ENCODE measurements at regions not wholly inside any gene's neighbourhood (a gene's known extent, or its start where the extent isn't known, plus 50 kb on each side); places are given as distances from the start of the nearest gene placed in this dataset.

DNA sequence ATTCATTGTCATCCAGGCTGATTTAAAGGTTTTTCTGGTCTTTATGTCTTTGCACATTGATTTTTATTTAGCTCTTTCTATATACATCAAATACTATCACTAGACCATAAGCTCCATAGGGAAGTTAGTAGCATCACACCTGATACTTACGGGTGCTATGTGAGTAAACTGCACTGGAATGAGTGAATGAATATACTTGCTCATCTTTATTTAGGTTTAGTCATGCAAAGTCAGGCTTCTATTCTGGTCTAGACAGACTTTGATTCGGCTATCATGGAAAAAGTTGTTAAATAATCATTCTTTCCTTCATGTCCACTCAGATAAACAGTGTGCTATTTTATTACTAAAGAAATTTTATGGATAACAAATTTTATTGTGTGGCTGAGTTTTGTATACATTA lies 457.8 kb upstream of the PCDH7 start:
- Mint-ChIP-seq H3K4me3 (no peak overlapping the region), H3K27ac (no peak overlapping the region)

DNA sequence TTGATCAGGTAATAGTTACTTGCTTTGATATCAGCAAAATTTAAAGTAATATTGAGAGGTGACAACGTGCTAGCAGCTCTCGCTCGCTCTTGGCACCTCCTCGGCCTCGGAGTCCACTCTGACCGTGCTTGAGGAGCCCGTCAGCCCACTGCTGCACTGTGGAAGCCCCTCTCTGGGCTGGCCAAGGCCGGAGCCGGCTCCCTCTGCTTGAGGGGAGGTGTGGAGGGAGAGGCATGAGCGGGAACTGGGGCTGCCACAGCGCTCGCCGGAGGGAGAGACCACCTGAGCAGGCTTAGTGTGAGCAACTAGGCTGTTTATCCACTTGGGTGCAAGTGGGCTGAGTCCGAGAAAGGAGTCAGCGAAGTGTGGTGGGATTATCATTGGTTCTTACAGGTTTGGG lies 455.7 kb upstream of the PCDH7 start:
- Mint-ChIP-seq H3K36me3 (no peaks in the 10 kb centered on the region), H3K9me3 (peaks cover 0 to 7% (median 4%) of the 10 kb centered on the region in 7 donors), H3K4me1 (no peaks in the 10 kb centered on the region), H3K27ac (no peak overlapping the region), H3K4me3 (no peak overlapping the region), H3K27me3 (no peaks in the 10 kb centered on the region)
- DNase-seq (no peak), ATAC-seq (ENCODE audit: low read depth in 2 of 2) (no peak)

More for the DNA sequence above, 457.8 kb upstream of the PCDH7 start:
- DNase-seq: no peak
- no peaks in the 10 kb centered on the region for H3K27me3 Mint-ChIP-seq
- no peaks in the 10 kb centered on the region for H3K36me3 Mint-ChIP-seq
- no peak for ATAC-seq (ENCODE audit: low read depth in 2 of 2)
- H3K4me1 Mint-ChIP-seq: no peaks in the 10 kb centered on the region
- H3K9me3 Mint-ChIP-seq: peaks cover 0 to 7% (median 4%) of the 10 kb centered on the region in 7 donors

DNA sequence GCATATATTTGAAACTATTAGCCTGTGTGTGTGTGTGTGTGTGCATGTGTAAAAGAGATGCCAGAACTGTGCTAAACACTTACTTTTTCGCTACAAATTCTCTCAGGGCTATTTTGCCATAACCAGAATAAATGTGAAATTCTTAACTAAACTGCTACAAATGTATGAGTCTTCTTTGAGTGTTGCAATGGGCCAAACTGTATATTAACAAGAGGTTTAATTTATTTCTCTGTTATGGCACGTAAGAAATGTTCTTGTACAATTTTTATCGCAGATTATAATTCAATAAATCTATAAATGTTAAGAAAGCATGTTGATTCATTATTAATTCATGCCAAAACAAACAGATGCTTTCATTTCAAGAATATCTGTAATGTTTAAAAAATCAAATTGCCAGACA lies 454.5 kb upstream of the PCDH7 start:
- DNase-seq (no peak), ATAC-seq (ENCODE audit: low read depth in 2 of 2) (no peak)
- no peaks in the 10 kb centered on the region for H3K4me1 Mint-ChIP-seq
- H3K9me3 Mint-ChIP-seq: peaks cover 0 to 7% (median 4%) of the 10 kb centered on the region in 7 donors
- no peaks in the 10 kb centered on the region for H3K36me3 Mint-ChIP-seq
- no peak overlapping the region for H3K27ac Mint-ChIP-seq
- H3K4me3 Mint-ChIP-seq: no peak overlapping the region
- H3K27me3 Mint-ChIP-seq: no peaks in the 10 kb centered on the region

DNA sequence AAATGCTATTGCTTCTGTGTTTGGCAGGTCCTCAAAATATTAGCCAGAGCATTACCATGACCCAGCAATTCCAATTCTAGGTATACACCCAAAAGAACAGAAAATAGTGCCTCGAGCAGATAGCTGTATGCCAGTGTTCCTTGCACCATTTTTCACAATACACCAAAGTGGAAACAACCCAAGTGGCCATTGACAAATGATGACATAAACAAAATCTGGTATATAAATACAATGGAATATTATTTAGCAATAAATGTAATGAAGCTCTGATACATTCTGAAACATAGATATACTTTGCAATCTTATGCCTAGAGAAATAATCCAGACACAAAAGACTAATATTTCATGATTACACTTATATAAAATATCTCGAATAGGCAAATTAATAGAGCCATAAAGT lies 451.8 kb upstream of the PCDH7 start:
- ATAC-seq (ENCODE audit: low read depth in 2 of 2) (no peak), DNase-seq (no peak)
- H3K36me3 Mint-ChIP-seq: no peaks in the 10 kb centered on the region
- peaks cover 0 to 11% (median 7%) of the 10 kb centered on the region in 7 donors for H3K9me3 Mint-ChIP-seq
- H3K4me3 Mint-ChIP-seq: no peak overlapping the region
- no peaks in the 10 kb centered on the region for H3K27me3 Mint-ChIP-seq
- no peaks in the 10 kb centered on the region for H3K4me1 Mint-ChIP-seq
- no peak overlapping the region for H3K27ac Mint-ChIP-seq

DNA sequence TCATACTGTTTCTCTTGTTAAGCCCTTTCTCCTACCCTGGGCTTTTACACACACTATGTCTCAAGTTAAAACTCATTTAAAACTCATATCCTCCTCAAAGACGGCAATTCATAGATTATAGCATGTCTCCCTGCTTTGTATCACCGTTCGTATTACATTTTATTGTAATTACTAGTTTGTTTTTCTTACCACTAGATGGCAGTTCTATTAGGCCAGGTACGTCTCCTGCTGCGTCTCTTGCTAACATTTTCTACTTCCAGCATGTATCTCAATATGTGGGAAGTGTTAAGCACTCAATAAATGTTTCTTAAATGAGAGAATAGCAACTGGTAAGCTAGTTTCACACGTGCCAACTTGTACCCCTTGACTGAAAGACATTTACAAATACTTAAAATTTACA lies 450.3 kb upstream of the PCDH7 start:
- no peaks in the 10 kb centered on the region for H3K36me3 Mint-ChIP-seq
- H3K4me3 Mint-ChIP-seq: no peak overlapping the region
- DNase-seq: no peak
- H3K27ac Mint-ChIP-seq: no peak overlapping the region
- peaks cover 2 to 16% (median 9%) of the 10 kb centered on the region in 7 donors for H3K9me3 Mint-ChIP-seq
- H3K4me1 Mint-ChIP-seq: no peaks in the 10 kb centered on the region
- ATAC-seq (ENCODE audit: low read depth in 2 of 2): no peak
- no peaks in the 10 kb centered on the region for H3K27me3 Mint-ChIP-seq

DNA sequence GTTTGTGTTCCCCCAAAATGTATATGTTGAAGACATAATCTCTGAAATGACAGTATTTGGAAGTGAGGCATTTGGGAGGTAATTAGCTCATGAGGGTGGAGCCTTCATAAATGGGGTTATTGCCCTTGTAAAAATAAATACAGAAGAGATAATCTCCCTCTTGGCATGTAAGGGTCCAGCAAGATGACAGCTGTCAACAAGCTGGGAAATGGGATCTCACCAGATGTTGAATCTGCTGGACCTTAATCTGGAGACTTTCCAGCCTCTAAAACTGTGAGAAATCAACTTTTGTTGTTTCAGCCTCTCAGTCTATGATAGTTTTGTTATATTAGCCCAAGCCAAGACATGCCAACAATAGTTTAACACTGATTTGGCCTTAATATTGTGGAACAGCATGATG lies 438.2 kb upstream of the PCDH7 start:
- peaks cover 0 to 10% (median 1%) of the 10 kb centered on the region in 7 donors for H3K9me3 Mint-ChIP-seq
- no peak overlapping the region for H3K4me3 Mint-ChIP-seq
- H3K36me3 Mint-ChIP-seq: no peaks in the 10 kb centered on the region
- H3K4me1 Mint-ChIP-seq: no peaks in the 10 kb centered on the region
- H3K27me3 Mint-ChIP-seq: no peaks in the 10 kb centered on the region
- DNase-seq: no peak
- H3K27ac Mint-ChIP-seq: no peak overlapping the region
- ATAC-seq (ENCODE audit: low read depth in 2 of 2): no peak

DNA sequence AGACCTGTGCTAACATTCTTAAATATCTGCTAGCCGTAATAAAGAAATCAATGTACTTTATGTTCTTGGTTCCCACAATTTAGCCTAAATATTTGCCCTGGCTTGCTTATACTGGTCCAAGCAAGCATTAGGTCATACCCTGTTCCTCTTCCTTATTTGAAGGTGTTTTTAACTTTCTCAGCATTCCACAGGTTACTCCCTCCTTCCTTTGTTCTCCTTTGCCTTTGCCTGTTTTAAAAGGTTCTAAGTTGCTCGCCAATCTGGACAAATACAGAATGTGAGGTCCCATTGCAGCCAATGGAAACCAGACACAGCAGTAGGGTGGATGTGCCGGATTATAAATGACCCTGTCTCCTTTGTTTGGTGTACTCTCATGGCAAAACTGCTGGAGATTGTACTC lies 436.8 kb upstream of the PCDH7 start:
- no peaks in the 10 kb centered on the region for H3K4me1 Mint-ChIP-seq
- DNase-seq (no peak), ATAC-seq (ENCODE audit: low read depth in 2 of 2) (no peak)
- H3K4me3 Mint-ChIP-seq: no peak overlapping the region
- H3K36me3 Mint-ChIP-seq: no peaks in the 10 kb centered on the region
- H3K27me3 Mint-ChIP-seq: no peaks in the 10 kb centered on the region
- H3K9me3 Mint-ChIP-seq: peaks cover 0 to 10% (median 1%) of the 10 kb centered on the region in 7 donors
- H3K27ac Mint-ChIP-seq: no peak overlapping the region

DNA sequence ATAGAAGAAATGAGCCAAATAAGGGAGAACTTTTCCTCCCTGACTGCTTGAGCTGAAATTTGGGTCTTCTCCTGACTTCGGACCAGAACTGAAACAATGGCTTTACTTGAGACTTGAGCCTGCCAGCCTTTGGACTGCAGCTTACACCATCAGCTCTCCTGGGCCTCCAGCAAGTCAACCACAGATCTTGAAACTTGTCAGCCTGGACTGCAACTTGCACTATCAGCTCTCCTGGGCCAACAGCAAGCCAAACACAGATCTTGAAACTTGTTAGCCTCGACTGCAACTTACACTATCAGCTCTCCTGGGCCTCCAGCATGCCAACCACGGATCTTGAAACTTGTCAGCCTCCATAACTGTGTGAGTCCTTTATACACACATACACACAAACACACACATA lies 425.9 kb upstream of the PCDH7 start:
- DNase-seq: no peak
- H3K9me3 Mint-ChIP-seq: peaks cover 0 to 8% (median 3%) of the 10 kb centered on the region in 7 donors
- H3K27ac Mint-ChIP-seq: no peak overlapping the region
- H3K27me3 Mint-ChIP-seq: no peaks in the 10 kb centered on the region
- no peaks in the 10 kb centered on the region for H3K36me3 Mint-ChIP-seq
- no peak for ATAC-seq (ENCODE audit: low read depth in 2 of 2)
- no peak overlapping the region for H3K4me3 Mint-ChIP-seq
- H3K4me1 Mint-ChIP-seq: no peaks in the 10 kb centered on the region

DNA sequence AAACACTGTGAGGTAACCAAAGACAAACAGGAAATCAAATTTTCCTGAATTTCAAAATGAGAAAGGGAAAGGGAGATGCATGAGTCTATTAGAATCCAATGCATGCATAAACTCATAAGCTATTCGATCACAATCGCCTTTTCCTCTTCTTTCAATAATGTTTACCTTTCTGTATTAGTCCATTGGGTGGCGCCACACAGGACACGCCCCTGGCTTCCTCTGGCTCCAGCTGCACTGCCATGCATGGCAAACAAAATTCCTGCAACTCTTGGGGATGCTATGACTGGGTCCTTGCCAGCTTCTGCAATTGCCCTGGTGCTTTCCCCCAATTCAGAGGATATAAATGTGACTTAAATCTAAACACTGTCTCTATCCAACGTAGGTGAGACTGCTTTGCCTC lies 424.5 kb upstream of the PCDH7 start:
- Mint-ChIP-seq H3K27me3 (no peaks in the 10 kb centered on the region), H3K9me3 (peaks cover 0 to 8% (median under 1%) of the 10 kb centered on the region in 7 donors), H3K36me3 (no peaks in the 10 kb centered on the region), H3K4me3 (no peak overlapping the region), H3K27ac (no peak overlapping the region), H3K4me1 (no peaks in the 10 kb centered on the region)
- ATAC-seq (ENCODE audit: low read depth in 2 of 2) (no peak), DNase-seq (no peak)

DNA sequence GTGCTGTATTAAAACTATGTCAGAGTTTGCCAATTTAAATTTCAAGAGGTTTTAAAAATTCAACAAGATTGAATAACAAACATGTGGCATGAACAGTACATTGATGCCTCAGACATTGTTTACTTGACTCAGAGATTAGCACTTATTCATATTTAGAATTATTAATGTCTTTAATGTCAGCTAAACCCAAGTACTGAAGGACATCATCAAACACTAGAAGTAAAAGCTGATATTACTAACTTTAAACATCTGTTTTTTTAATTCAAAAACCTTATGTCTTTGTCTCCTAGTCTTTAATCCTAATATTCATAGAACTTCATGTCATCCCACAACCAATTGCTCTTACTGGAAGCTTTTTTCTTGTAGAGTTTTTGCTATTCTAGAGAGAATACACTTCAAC lies 406.2 kb upstream of the PCDH7 start:
- no peak overlapping the region for H3K4me3 Mint-ChIP-seq

DNA sequence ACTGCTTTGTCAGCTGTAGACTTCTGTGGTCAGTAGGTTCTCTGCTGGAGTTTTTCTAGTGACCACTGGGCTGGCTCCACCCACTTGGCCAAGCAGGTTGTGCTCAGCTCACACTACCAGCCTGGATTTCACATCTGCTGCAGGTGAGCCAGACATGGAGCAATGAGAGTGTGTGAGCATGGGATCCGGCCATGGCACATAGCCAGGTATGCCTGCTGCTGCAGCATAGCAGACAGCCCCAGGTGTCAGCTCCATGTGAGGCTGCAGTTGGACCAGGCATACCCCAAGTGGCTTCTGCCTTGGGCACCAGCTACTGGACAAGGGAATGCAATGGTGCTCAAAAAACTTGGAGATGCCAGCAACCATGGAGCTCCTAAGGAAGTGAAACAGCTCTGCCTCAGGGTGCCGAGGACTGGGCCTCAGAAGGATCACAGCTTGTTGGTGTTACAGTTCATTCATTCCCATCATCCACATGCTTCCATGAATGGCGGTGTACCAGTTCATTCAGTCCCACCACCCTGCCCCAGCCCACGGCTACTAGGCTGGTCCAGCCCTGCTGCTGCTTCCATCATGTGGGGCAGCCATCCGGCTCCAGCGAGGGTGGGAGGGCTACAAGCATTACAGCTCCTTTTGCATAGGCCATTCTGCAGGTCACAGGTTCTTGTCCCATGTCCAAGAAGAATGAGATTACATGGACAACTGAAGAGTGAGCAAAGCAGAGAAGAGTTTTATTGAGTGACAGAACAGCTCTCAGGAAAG lies 389.1 kb upstream of the PCDH7 start:
- no peak for ATAC-seq (ENCODE audit: low read depth in 2 of 2)
- Mint-ChIP-seq H3K4me1 (no peaks in the 10 kb centered on the region), H3K9me3 (peaks cover 0 to 17% (median 7%) of the 10 kb centered on the region in 7 donors), H3K36me3 (no peaks in the 10 kb centered on the region), H3K27ac (no peak overlapping the region), H3K27me3 (no peaks in the 10 kb centered on the region), H3K4me3 (no peak overlapping the region)
- DNase-seq: no peak

More for the DNA sequence above, 406.2 kb upstream of the PCDH7 start:
- peaks cover 2 to 10% (median 5%) of the 10 kb centered on the region in 7 donors for H3K9me3 Mint-ChIP-seq
- no peaks in the 10 kb centered on the region for H3K36me3 Mint-ChIP-seq
- H3K27me3 Mint-ChIP-seq: no peaks in the 10 kb centered on the region
- H3K4me1 Mint-ChIP-seq: peaks cover 0 to 2% (median 0%) of the 10 kb centered on the region in 3 donors
- DNase-seq (no peak), ATAC-seq (ENCODE audit: low read depth in 2 of 2) (no peak)
- no peak overlapping the region for H3K27ac Mint-ChIP-seq

DNA sequence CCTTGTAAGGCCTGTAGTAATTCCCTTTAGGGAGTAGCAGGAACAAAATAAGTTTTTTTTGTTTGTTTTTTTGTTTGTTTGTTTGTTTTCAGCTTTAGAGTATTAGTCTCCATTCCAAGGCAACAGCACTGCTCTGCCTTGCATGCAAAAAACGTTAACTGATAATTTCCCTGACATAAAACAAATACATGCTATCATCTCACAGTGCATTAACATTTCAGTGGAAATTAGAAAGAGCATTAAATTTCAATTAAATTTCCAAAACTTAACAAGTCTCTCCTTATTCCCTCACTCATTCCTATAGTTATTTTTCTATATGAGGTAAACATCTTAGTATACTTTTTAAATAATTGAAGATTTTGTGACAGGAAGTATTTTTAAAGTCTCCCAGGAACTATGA lies 378.4 kb upstream of the PCDH7 start:
- Mint-ChIP-seq H3K4me1 (no peaks in the 10 kb centered on the region), H3K27me3 (no peaks in the 10 kb centered on the region), H3K36me3 (no peaks in the 10 kb centered on the region), H3K4me3 (no peak overlapping the region), H3K9me3 (peaks cover 0 to 15% (median 4%) of the 10 kb centered on the region in 7 donors), H3K27ac (no peak overlapping the region)
- ATAC-seq (ENCODE audit: low read depth in 2 of 2) (no peak), DNase-seq (no peak)

DNA sequence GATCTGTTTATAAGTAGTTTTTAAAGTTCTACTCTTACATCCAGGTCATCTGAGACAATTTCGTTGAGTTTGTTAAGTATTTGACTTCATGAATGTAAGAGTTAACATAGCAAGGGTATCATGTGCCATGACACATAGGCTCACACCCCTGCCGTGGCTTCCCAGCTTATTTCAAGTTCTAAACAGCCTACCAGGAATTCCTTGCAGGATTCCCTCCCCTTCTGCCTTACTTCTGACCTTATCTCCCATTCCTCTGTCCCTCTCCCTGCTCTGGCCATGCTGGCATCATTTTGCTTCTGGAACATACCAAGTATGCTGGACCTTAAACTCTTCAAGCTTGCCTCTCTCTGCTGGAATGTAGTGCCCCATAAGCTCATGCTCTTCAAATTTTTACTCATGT lies 369.9 kb upstream of the PCDH7 start:
- H3K36me3 Mint-ChIP-seq: no peaks in the 10 kb centered on the region
- no peak overlapping the region for H3K27ac Mint-ChIP-seq
- ATAC-seq (ENCODE audit: low read depth in 2 of 2) (no peak), DNase-seq (no peak)
- no peak overlapping the region for H3K4me3 Mint-ChIP-seq
- peaks cover 0 to 19% (median 4%) of the 10 kb centered on the region in 7 donors for H3K9me3 Mint-ChIP-seq
- H3K4me1 Mint-ChIP-seq: no peaks in the 10 kb centered on the region
- no peaks in the 10 kb centered on the region for H3K27me3 Mint-ChIP-seq

DNA sequence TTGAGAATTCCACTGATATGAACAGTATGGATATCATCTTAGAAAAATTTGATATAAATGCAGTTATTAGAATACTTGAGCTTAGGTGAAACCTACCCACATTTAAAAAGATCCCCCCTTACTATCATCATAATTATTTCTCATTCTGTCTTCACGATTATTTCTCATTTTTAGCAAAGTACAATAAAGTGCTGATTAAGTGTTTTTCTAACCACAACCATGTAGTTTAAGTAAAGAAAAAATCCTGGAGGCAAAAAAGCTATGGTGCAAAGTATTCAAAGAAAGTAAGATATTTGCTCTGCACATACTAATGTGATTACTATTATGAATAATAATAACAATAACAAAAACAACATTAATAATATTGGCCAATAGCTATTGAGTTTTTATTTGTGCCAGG lies 365.6 kb upstream of the PCDH7 start:
- Mint-ChIP-seq H3K27ac (no peak overlapping the region), H3K27me3 (no peaks in the 10 kb centered on the region), H3K4me1 (no peaks in the 10 kb centered on the region), H3K9me3 (peaks cover 0 to 8% (median 3%) of the 10 kb centered on the region in 7 donors), H3K36me3 (no peaks in the 10 kb centered on the region), H3K4me3 (no peak overlapping the region)
- ATAC-seq (ENCODE audit: low read depth in 2 of 2) (no peak), DNase-seq (no peak)

All from naive B cell (primary cell).